Epithelial cell of esophagus (primary cell): ENCODE measurements at regions not wholly inside any gene's neighbourhood (a gene's known extent, or its start where the extent isn't known, plus 50 kb on each side); places are given as distances from the start of the nearest gene placed in this dataset.

Experiments
- DNase-seq: peaks from one replicate; pipeline ENCODE4 v3.0.0; 2010; ENCODE audit warnings: low read depth
- H3K4me3 ChIP-seq: 2 replicates; pipeline ENCODE4 v1.5.1; 2011; ENCODE audit warnings: mild to moderate bottlenecking, low read length, control low read depth
- TF ChIP-seq, protein P1 (sequence below): IDR thresholded peaks from 2 replicates; pipeline ENCODE4 v1.5.1; 2011; ENCODE audit warnings: low read depth, mild to moderate bottlenecking, low read length, control low read depth, inconsistent platforms; ENCODE audit not compliant: insufficient read depth; ENCODE audit errors: missing control alignments

DNA sequence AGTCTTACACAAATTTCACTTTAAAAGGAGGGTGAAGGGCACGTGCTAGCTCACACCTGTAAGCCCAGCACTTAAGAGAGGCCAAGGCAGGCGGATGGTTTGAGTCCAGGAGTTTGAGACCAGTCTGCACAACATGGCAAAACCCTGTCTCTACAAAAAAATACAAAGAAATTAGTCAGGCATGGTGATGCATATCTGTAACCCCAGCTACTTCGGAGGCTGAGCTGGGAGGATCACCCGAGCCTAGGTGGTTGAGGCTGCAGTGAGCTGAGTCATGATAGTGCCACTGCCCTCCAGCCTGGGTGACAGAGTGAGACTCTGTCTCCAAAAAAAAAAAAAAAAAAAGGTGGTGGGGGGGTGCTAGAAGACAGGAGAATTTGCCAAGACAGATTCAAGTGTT, 237.3 kb upstream of the KLF14 start:
- no peak overlapping the region for H3K4me3 ChIP-seq
- TF ChIP-seq, protein P1, sequence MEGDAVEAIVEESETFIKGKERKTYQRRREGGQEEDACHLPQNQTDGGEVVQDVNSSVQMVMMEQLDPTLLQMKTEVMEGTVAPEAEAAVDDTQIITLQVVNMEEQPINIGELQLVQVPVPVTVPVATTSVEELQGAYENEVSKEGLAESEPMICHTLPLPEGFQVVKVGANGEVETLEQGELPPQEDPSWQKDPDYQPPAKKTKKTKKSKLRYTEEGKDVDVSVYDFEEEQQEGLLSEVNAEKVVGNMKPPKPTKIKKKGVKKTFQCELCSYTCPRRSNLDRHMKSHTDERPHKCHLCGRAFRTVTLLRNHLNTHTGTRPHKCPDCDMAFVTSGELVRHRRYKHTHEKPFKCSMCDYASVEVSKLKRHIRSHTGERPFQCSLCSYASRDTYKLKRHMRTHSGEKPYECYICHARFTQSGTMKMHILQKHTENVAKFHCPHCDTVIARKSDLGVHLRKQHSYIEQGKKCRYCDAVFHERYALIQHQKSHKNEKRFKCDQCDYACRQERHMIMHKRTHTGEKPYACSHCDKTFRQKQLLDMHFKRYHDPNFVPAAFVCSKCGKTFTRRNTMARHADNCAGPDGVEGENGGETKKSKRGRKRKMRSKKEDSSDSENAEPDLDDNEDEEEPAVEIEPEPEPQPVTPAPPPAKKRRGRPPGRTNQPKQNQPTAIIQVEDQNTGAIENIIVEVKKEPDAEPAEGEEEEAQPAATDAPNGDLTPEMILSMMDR, result no peak
- no peak for DNase-seq

DNA sequence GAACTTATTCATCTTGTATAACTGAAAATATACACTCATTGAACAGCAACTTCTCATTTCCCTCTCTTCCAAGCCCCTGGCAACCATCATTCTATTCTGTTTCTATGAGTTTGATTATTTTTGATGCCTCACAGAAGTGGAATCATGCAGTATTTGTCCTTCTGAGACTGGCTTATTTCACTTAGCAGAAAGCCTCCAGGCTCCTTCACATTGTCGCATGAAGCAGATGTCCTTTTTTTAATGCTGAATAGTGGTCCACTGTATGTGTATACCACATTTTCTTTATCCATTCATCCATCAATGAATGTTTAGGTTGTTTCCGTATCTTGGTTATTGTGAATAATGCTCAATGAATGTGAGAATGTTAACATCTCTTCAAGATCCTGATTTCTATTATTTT, 238.2 kb upstream of the KLF14 start:
- TF ChIP-seq, protein P1, result no peak
- H3K4me3 ChIP-seq, result no peak overlapping the region

DNA sequence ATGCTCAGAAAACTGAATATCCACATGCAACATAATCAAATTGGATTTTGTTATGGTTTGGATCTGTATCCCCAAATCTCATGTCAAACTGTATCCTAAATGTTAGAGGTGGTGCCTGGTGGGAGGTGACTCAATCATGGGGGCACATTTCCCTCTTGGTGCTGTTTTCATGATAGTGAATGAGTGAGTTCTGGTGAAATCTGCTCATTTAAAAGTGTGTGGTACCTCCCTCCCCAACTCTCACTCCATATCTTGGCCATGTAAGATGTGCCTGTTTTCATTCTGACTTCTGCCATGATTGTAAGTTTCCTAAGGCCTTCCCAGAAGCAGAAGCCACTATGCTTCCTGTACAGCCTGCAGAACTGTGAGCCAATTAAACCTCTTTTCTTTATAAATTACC, 239.6 kb upstream of the KLF14 start:
- DNase-seq, result no peak

More for the DNA sequence above, 238.2 kb upstream of the KLF14 start:
- DNase-seq, result no peak

DNA sequence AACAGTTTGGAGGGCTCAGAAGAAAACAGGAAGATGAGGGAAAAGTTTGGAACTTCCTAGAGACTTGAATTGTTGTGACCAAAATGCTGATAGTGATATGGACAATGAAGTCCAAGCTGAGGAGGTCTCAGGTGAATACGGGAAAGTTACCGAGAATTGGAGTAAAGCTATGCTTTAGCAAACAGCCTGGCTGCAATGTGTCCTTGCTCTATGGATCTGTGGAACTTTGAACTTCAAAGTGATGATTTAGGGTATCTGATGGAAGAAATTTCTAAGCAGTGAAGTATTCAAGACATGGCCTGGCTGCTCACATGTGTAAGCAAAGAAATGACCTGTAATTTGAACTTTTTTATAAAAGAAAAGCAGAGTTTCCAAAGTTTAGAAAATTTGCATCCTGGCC, 240.2 kb upstream of the KLF14 start:
- TF ChIP-seq, protein P1, result no peak
- no peak for DNase-seq
- H3K4me3 ChIP-seq, result no peak overlapping the region

More for the DNA sequence above, 239.6 kb upstream of the KLF14 start:
- H3K4me3 ChIP-seq, result no peak overlapping the region
- TF ChIP-seq, protein P1, result no peak

DNA sequence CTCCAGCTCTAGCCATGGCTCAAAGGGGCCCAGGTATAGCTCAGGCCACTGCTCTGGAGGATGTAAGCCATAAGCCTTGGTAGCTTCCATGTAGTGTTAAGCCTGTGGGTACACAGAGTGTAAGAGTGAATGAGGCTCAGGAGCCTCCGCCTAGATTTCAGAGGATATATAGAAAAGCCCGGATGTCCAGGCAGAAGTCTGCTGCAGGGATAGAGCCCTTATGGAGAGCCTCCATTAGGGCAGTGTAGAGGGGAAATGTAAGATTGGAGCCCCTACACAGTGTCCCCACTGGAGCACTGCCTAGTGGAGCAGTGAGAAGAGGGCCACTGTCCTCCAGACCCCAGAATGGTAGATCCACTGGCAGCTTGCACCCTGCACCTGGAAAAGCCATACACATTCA, 240.8 kb upstream of the KLF14 start:
- no peak overlapping the region for H3K4me3 ChIP-seq
- TF ChIP-seq, protein P1, result no peak
- DNase-seq, result no peak

DNA sequence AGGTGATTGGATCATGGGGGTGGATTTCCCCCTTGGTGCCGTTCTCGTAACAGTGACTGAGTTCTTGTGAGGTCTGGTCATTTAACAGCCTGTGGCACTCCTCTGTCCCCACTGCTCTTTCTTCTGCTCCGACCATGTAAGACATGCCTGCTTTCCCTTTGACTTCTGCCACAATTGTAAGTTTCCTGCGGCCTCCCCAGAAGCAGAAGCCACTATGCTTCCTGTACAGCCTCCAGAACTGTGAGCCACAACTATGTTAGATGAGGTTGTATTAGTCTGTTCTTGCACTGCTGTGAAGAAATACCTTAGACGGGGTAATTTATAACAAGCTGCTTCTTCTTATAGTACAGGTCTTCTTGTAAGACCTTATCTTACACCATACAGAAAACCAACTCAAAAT, 241.7 kb upstream of the KLF14 start:
- DNase-seq, result no peak
- TF ChIP-seq, protein P1, result no peak
- no peak overlapping the region for H3K4me3 ChIP-seq

DNA sequence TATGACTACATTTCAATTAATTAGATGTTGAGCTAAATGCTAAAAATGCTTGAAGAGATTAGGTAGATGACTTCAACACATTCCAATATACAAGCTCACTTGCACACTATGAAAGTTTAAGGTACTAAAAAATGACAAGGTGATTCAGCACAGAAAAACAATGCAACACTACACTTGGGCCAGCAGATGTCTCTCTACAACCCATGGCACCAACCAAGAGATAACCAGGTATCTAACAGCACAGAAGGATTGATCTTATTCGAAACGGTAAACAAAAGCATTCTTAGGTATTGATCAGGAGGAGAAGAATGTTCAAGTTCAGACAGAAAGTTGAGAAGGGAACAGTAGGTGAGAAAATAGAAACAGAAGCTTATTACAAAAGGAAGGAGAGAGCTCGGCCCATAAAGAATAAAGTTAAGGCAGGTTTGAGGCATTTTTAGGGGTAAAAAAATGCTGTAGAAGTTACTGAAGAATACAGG, 248.2 kb upstream of the KLF14 start:
- no peak overlapping the region for H3K4me3 ChIP-seq
- DNase-seq, result peak; percentile 81
- TF ChIP-seq, protein P1, result peak; percentile 88
